Spleen (tissue), 11 donors: ENCODE measurements at regions not wholly inside any gene's neighbourhood (a gene's known extent, or its start where the extent isn't known, plus 50 kb on each side); places are given as distances from the start of the nearest gene placed in this dataset.

ENCODE experiments used
- DNase-seq: peaks from one replicate; pipeline ENCODE4 v3.0.0-alpha.2; 2020
- H3K27ac ChIP-seq, 8 donors: fragments of 200-600 bp; sonication (generic) in 7 of 8; 1 replicate in 4 of 8; 2 replicates in 4 of 8; pipeline versions ENCODE4 v1.5.0 to v1.8.0; 2016 to 2021; ENCODE audit warnings: inconsistent platforms in 4 of 8, mild to moderate bottlenecking in 4 of 8, moderate library complexity in 1 of 8
- H3K27me3 ChIP-seq, 7 donors: fragments of 200-600 bp; sonication (generic) in 6 of 7; replicated peaks in 1 of 7; 1 replicate in 4 of 7; 2 replicates in 3 of 7; pipeline versions ENCODE4 v1.5.0 to v1.8.0; 2016 to 2021; ENCODE audit warnings: inconsistent platforms in 3 of 7, mild to moderate bottlenecking in 1 of 7
- H3K36me3 ChIP-seq, 6 donors: fragments of 200-600 bp; sonication (generic) in 5 of 6; 1 replicate in 4 of 6; 2 replicates in 2 of 6; pipeline versions ENCODE4 v1.5.0 to v1.8.0; 2016 to 2021; ENCODE audit warnings: inconsistent platforms in 2 of 6
- H3K4me1 ChIP-seq, 6 donors: fragments of 200-600 bp; sonication (generic) in 5 of 6; 1 replicate in 3 of 6; 2 replicates in 3 of 6; pipeline versions ENCODE4 v1.5.0 to v1.8.0; 2016 to 2021; ENCODE audit warnings: inconsistent platforms in 3 of 6
- H3K4me3 ChIP-seq, 8 donors: fragments of 200-600 bp; sonication (generic) in 7 of 8; 1 replicate in 4 of 8; 2 replicates in 4 of 8; pipeline versions ENCODE4 v1.5.0 to v1.8.0; 2016 to 2021; ENCODE audit warnings: inconsistent platforms in 4 of 8, mild to moderate bottlenecking in 4 of 8, moderate library complexity in 2 of 8
- H3K9me3 ChIP-seq, 8 donors: fragments of 200-600 bp; sonication (generic) in 7 of 8; 1 replicate in 4 of 8; 2 replicates in 4 of 8; pipeline versions ENCODE4 v1.5.0 to v1.8.0; 2016 to 2021; ENCODE audit warnings: inconsistent platforms in 4 of 8
- CTCF ChIP-seq, 11 experiments: fragments of 200-600 bp in 7 of 11; fragments of 450-650 bp in 4 of 11; sonication (generic) in 4 of 11; IDR thresholded peaks in 8 of 11; conservative IDR thresholded peaks in 3 of 11; 1 replicate in 7 of 11; 2 replicates in 4 of 11; pipeline versions ENCODE4 v1.4.0 to v1.8.0; 2016 to 2021; ENCODE audit warnings: antibody characterized with exemption in 11 of 11, inconsistent platforms in 4 of 11, mild to moderate bottlenecking in 1 of 11
- POLR2A ChIP-seq, 3 donors: fragments of 450-650 bp; IDR thresholded peaks; one replicate each; pipeline ENCODE4 v1.5.1; 2017; ENCODE audit warnings: antibody characterized with exemption in 3 of 3, mild to moderate bottlenecking in 1 of 3
- POLR2AphosphoS5 ChIP-seq, 3 donors: sonication (generic); formaldehyde crosslinking; IDR thresholded peaks; one replicate each; pipeline ENCODE4 v1.5.1; 2017; ENCODE audit warnings: antibody characterized with exemption in 3 of 3
- WGBS, 5 donors: extraction: QIAGEN DNeasy Blood & Tissue Kit in 3 of 5; methylation state at CpG; one replicate each; pipeline versions ENCODE4 v1.1.5 to v1.1.7; 2013 to 2018; 5-methylcytosine and 5-hydroxymethylcytosine counted together
- intact Hi-C: fragments of 100-400 bp; cut with DNase I; formaldehyde crosslinking; loops from one replicate; pipeline ENCODE4 v1.15.0; 2023; ENCODE audit warnings: low total_unique reads
- donor health status: healthy with polysubstance abuse.
- donor health status: DM: no; HTN: no; CAD: no; lungs with moderate emphysema.
- donor health status: DM: no; HTN: no; CAD: no.
- donor health status: Bipolar disorder and iron deficiency.
- donor health status: healthy.
- donor health status: DM: no; HTN: no; CAD: no.
- donor health status: DM: yes; HTN: yes; CAD: no.

- Histone ChIP-seq H3K27ac (no peak overlapping the region), H3K27me3 (no peaks in the 10 kb centered on the region), H3K36me3 (no peaks in the 10 kb centered on the region), H3K4me1 (no peaks in the 10 kb centered on the region), H3K9me3 (no peaks in the 10 kb centered on the region), H3K4me3 (no peak overlapping the region)
- DNase-seq = no peak
- 46 to 77% (median 62%) methylated on average over 4 of the region's 4 CpGs for WGBS, 5 donors
- TF ChIP-seq POLR2AphosphoS5 (IDR thresholded peaks at IDR 0.05) (no peak), CTCF (IDR thresholded peaks at IDR 0.05 in 8 of 11, conservative IDR thresholded peaks at IDR 0.05 in 3 of 11) (no peak), POLR2A (IDR thresholded peaks at IDR 0.05) (no peak)
- intact Hi-C loops = no loop called here
Observed at GRCh38 chr20:11807054-11808048, 110.3 kb upstream of the BTBD3 start.

- DNase-seq = no peak
- TF ChIP-seq POLR2AphosphoS5 (IDR thresholded peaks at IDR 0.05) (no peak), POLR2A (IDR thresholded peaks at IDR 0.05) (no peak), CTCF (IDR thresholded peaks at IDR 0.05 in 8 of 11, conservative IDR thresholded peaks at IDR 0.05 in 3 of 11) (no peak)
- WGBS, 5 donors = 80 to 90% (median 82%) methylated on average over 5 of the region's 5 CpGs
- intact Hi-C loops = no loop called here
- Histone ChIP-seq H3K9me3 (no peaks in the 10 kb centered on the region), H3K27me3 (no peaks in the 10 kb centered on the region), H3K4me3 (no peak overlapping the region), H3K4me1 (no peaks in the 10 kb centered on the region), H3K36me3 (no peaks in the 10 kb centered on the region), H3K27ac (no peak overlapping the region)
Observed at GRCh38 chr20:11808841-11809240, 108.9 kb upstream of the BTBD3 start.

GRCh38 chr20:11810311-11811083, 107.2 kb upstream of the BTBD3 start:
- DNase-seq = no peak
- no peak overlapping the region for H3K27ac ChIP-seq

More at GRCh38 chr20:11810311-11811083, 107.2 kb upstream of the BTBD3 start:
- TF ChIP-seq POLR2AphosphoS5 (IDR thresholded peaks at IDR 0.05) (no peak), POLR2A (IDR thresholded peaks at IDR 0.05) (no peak), CTCF (IDR thresholded peaks at IDR 0.05 in 8 of 11, conservative IDR thresholded peaks at IDR 0.05 in 3 of 11) (no peak)
- WGBS, 5 donors = 55 to 69% (median 68%) methylated on average over 4 of the region's 4 CpGs
- no peaks in the 10 kb centered on the region for H3K4me1 ChIP-seq
- H3K9me3 ChIP-seq = no peaks in the 10 kb centered on the region
- no peak overlapping the region for H3K4me3 ChIP-seq
- H3K27me3 ChIP-seq = no peaks in the 10 kb centered on the region
- H3K36me3 ChIP-seq = no peaks in the 10 kb centered on the region
- intact Hi-C loops = no loop called here
